ENCODE measurements at regions not wholly inside any gene's neighbourhood (a gene's known extent, or its start where the extent isn't known, plus 50 kb on each side); places are given as distances from the start of the nearest gene placed in this dataset.
"Not testable (repeated sequence)": the region's sequence is repeated elsewhere in the genome, so short reads cannot be mapped to it uniquely, and the experiment has no call there.

DNA sequence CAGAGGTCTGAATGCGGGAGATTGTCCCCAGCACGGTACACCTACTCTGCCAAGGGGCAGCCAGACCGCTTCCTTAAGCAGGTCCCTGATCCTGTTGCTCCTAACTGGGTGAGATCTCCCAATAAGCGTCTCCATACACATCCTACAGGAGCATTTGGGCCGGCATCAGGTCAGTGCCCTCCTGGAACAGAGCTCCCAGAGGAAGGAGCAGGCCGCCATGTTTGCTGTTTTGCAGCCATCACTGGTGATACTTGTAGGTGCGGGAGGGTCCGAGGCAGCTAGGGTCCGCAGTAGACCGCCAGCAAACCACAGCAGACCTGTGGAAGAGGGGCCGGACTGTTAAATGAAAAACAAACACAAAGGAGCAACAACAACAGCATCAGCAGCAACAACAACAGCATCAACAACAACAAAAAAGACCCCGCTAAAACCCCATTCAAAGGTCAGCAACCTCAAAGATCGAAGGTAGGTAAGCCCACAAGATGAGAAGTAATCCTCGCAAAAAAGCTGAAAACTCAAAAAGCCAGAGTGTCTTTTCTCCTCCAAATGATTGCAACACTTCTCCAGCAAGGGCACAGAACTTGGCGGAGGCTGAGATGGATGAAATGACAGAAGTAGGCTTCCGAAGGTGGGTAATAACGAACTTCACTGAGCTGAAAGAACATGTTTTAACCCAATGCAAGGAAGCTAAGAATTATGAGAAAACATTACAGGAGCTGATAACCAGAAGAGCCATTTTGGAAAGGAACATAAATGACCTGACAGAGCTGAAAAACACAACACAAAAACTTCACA, 79.0 kb upstream of the CDH7 start:
- Histone ChIP-seq H3F3A (ENCODE audit: insufficient read depth, low read length, poor library complexity, severe bottlenecking) (no peaks in the 10 kb centered on the region), H3K4me3 (ENCODE audit: low read length) (no peak overlapping the region), H3K27me3 (ENCODE audit: insufficient read depth, low read depth, low read length) (no peaks in the 10 kb centered on the region), H3K36me3 (ENCODE audit: insufficient read depth, low read length) (no peaks in the 10 kb centered on the region), H3K9me2 (ENCODE audit: insufficient read depth, low read length) (no peaks in the 10 kb centered on the region), H3K4me2 (ENCODE audit: low read length) (no peak overlapping the region), H3K27ac (ENCODE audit: low read length) (no peak overlapping the region), H3K79me2 (replicated peaks; ENCODE audit: insufficient read depth, low read length) (no peaks in the 10 kb centered on the region), H2AFZ (ENCODE audit: low read depth, low read length) (no peak overlapping the region), H3K9me3 (ENCODE audit: low read length) (no peaks in the 10 kb centered on the region), H3K9ac (ENCODE audit: low read length) (no peak overlapping the region), H4K20me1 (ENCODE audit: insufficient read depth) (no peaks in the 10 kb centered on the region)
- TF ChIP-seq POLR2AphosphoS5 (IDR thresholded peaks at IDR 0.05) (no peak), MXI1 (conservative IDR thresholded peaks at IDR 0.05; ENCODE audit: poor library complexity, severe bottlenecking) (no peak), EP300 (conservative IDR thresholded peaks at IDR 0.05; ENCODE audit: poor library complexity, severe bottlenecking) (no peak), RAD21 (conservative IDR thresholded peaks at IDR 0.05) (no peak), CTCF (IDR thresholded peaks at IDR 0.05; ENCODE audit: poor library complexity, severe bottlenecking) (no peak), TAF1 (IDR thresholded peaks at IDR 0.05; ENCODE audit: low read depth) (no peak), SMC3 (conservative IDR thresholded peaks at IDR 0.05; ENCODE audit: poor library complexity) (no peak), EZH2 (IDR thresholded peaks at IDR 0.05; ENCODE audit: borderline replicate concordance, insufficient read depth, low read length, poor library complexity, severe bottlenecking) (no peak)
- TF ChIP-seq, protein P1, sequence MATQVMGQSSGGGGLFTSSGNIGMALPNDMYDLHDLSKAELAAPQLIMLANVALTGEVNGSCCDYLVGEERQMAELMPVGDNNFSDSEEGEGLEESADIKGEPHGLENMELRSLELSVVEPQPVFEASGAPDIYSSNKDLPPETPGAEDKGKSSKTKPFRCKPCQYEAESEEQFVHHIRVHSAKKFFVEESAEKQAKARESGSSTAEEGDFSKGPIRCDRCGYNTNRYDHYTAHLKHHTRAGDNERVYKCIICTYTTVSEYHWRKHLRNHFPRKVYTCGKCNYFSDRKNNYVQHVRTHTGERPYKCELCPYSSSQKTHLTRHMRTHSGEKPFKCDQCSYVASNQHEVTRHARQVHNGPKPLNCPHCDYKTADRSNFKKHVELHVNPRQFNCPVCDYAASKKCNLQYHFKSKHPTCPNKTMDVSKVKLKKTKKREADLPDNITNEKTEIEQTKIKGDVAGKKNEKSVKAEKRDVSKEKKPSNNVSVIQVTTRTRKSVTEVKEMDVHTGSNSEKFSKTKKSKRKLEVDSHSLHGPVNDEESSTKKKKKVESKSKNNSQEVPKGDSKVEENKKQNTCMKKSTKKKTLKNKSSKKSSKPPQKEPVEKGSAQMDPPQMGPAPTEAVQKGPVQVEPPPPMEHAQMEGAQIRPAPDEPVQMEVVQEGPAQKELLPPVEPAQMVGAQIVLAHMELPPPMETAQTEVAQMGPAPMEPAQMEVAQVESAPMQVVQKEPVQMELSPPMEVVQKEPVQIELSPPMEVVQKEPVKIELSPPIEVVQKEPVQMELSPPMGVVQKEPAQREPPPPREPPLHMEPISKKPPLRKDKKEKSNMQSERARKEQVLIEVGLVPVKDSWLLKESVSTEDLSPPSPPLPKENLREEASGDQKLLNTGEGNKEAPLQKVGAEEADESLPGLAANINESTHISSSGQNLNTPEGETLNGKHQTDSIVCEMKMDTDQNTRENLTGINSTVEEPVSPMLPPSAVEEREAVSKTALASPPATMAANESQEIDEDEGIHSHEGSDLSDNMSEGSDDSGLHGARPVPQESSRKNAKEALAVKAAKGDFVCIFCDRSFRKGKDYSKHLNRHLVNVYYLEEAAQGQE (IDR thresholded peaks at IDR 0.05; ENCODE audit: borderline replicate concordance): no peak

- H3K9me3 ChIP-seq (ENCODE audit: low read length); H3K9ac ChIP-seq (ENCODE audit: low read length); H3F3A ChIP-seq (ENCODE audit: insufficient read depth, low read length, poor library complexity, severe bottlenecking); H3K27ac ChIP-seq (ENCODE audit: low read length); H2AFZ ChIP-seq (ENCODE audit: low read depth, low read length); H3K36me3 ChIP-seq (ENCODE audit: insufficient read depth, low read length); H3K4me3 ChIP-seq (ENCODE audit: low read length); H3K9me2 ChIP-seq (ENCODE audit: insufficient read depth, low read length); H4K20me1 ChIP-seq (ENCODE audit: insufficient read depth); H3K4me2 ChIP-seq (ENCODE audit: low read length); H3K27me3 ChIP-seq (ENCODE audit: insufficient read depth, low read depth, low read length); H3K79me2 ChIP-seq (replicated peaks; ENCODE audit: insufficient read depth, low read length): not testable (repeated sequence)
These were observed 80.7 kb upstream of the CDH7 start for GRCh38 chr18:65670145-65670544.

Data from neural cell (in vitro differentiated cells).